NCI-H2227 (cell line): ENCODE measurements at regions not wholly inside any gene's neighbourhood (a gene's known extent, or its start where the extent isn't known, plus 50 kb on each side); places are given as distances from the start of the nearest gene placed in this dataset.
"Not testable (repeated sequence)": the region's sequence is repeated elsewhere in the genome, so short reads cannot be mapped to it uniquely, and the experiment has no call there.

Source experiments
- DNase-seq: peaks from one replicate; lab custom pipeline; 2025; ENCODE audit not compliant: unreplicated experiment; lab: John Stamatoyannopoulos, UW

GRCh38 chr3:151596940-151597339 lies 136.1 kb upstream of the IGSF10 start:
- DNase-seq, result no peak

GRCh38 chr3:151593928-151594327 lies 133.1 kb upstream of the IGSF10 start:
- no peak for DNase-seq

GRCh38 chr3:151592287-151592686 lies 131.4 kb upstream of the IGSF10 start:
- no peak for DNase-seq

GRCh38 chr3:151591441-151591840 lies 130.6 kb upstream of the IGSF10 start:
- DNase-seq, result no peak

- DNase-seq, result no peak
Observed at GRCh38 chr3:151589311-151589710, 128.4 kb upstream of the IGSF10 start.

GRCh38 chr3:151587659-151588058 lies 126.8 kb upstream of the IGSF10 start:
- DNase-seq, result not testable (repeated sequence)

GRCh38 chr3:151584566-151584965 lies 123.7 kb upstream of the IGSF10 start:
- DNase-seq, result peak; percentile 0

GRCh38 chr3:151581035-151581434 lies 120.2 kb upstream of the IGSF10 start:
- peak; percentile 17 for DNase-seq

GRCh38 chr3:151580591-151580990 lies 119.7 kb upstream of the IGSF10 start:
- DNase-seq, result peak; percentile 35

- no peak for DNase-seq
Observed at GRCh38 chr3:151579571-151580270, 118.9 kb upstream of the IGSF10 start.

GRCh38 chr3:151578495-151578894 lies 117.6 kb upstream of the IGSF10 start:
- DNase-seq, result no peak

GRCh38 chr3:151576511-151577137 lies 115.8 kb upstream of the IGSF10 start:
- no peak for DNase-seq

- no peak for DNase-seq
Observed at GRCh38 chr3:151568184-151568583, 107.3 kb upstream of the IGSF10 start.

GRCh38 chr3:151567477-151567876 lies 106.6 kb upstream of the IGSF10 start:
- no peak for DNase-seq

- no peak for DNase-seq
Observed at GRCh38 chr3:151564261-151564660, 103.4 kb upstream of the IGSF10 start.

- DNase-seq, result no peak
Observed at GRCh38 chr3:151563305-151563704, 102.4 kb upstream of the IGSF10 start.

- DNase-seq, result no peak
Observed at GRCh38 chr3:151562891-151563290, 102.0 kb upstream of the IGSF10 start.

GRCh38 chr3:151561878-151562277 lies 101.0 kb upstream of the IGSF10 start:
- DNase-seq, result no peak

- DNase-seq, result no peak
Observed at GRCh38 chr3:151560738-151561137, 99.9 kb upstream of the IGSF10 start.

GRCh38 chr3:151559736-151560135 lies 98.9 kb upstream of the IGSF10 start:
- DNase-seq, result no peak

- no peak for DNase-seq
Observed at GRCh38 chr3:151558661-151559060, 97.8 kb upstream of the IGSF10 start.

GRCh38 chr3:151557068-151557840 lies 96.4 kb upstream of the IGSF10 start:
- no peak for DNase-seq
